ENCODE measurements at regions not wholly inside any gene's neighbourhood (a gene's known extent, or its start where the extent isn't known, plus 50 kb on each side); places are given as distances from the start of the nearest gene placed in this dataset.
"Not testable (repeated sequence)": the region's sequence is repeated elsewhere in the genome, so short reads cannot be mapped to it uniquely, and the experiment has no call there.

DNA sequence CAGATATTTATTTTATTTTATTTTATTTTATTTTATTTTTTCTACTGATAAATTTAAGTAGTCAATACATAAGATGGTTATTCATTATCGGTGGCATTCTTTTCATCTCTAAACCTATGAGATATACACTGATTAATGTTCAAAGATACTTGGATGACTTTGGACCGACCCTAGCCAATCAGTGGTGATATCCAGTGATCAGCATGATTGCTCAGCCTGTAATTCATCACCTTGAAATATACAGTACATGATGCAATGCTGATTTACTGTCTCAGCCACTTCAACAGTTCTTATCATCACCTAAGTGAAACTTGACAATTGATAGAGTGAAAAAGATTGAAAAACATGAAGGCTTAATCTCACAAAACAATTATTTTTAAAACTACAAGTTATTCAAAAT is 1651.0 kb downstream of the REEP3 start:
- no peak for TF ChIP-seq EZH2phosphoT487 (conservative IDR thresholded peaks at IDR 0.05; ENCODE audit: low read length)
- TF ChIP-seq, protein P1, sequence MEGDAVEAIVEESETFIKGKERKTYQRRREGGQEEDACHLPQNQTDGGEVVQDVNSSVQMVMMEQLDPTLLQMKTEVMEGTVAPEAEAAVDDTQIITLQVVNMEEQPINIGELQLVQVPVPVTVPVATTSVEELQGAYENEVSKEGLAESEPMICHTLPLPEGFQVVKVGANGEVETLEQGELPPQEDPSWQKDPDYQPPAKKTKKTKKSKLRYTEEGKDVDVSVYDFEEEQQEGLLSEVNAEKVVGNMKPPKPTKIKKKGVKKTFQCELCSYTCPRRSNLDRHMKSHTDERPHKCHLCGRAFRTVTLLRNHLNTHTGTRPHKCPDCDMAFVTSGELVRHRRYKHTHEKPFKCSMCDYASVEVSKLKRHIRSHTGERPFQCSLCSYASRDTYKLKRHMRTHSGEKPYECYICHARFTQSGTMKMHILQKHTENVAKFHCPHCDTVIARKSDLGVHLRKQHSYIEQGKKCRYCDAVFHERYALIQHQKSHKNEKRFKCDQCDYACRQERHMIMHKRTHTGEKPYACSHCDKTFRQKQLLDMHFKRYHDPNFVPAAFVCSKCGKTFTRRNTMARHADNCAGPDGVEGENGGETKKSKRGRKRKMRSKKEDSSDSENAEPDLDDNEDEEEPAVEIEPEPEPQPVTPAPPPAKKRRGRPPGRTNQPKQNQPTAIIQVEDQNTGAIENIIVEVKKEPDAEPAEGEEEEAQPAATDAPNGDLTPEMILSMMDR (IDR thresholded peaks at IDR 0.05; ENCODE audit: insufficient read depth, low read length, poor library complexity, severe bottlenecking), result no peak
- no peaks in the 10 kb centered on the region for H4K20me1 ChIP-seq (ENCODE audit: low read depth, low read length)
- no peak overlapping the region for H3K27ac ChIP-seq (ENCODE audit: low read depth, low read length)
- H3K4me3 ChIP-seq (ENCODE audit: insufficient read depth, low read length, poor library complexity, severe bottlenecking), result no peak overlapping the region
- H3K9me2 ChIP-seq (replicated peaks; ENCODE audit: insufficient read depth, low read length), result no peaks in the 10 kb centered on the region
- no peaks in the 10 kb centered on the region for H3K36me3 ChIP-seq (ENCODE audit: low read length)
- no peaks in the 10 kb centered on the region for H3K27me3 ChIP-seq (ENCODE audit: low read length)
- H3K9me3 ChIP-seq (ENCODE audit: insufficient read depth, low read length), result no peaks in the 10 kb centered on the region
- no peak overlapping the region for H3K9ac ChIP-seq (ENCODE audit: low read length)
- H2AFZ ChIP-seq (ENCODE audit: low read depth, low read length, severe bottlenecking), result no peak overlapping the region
- H3K4me2 ChIP-seq (ENCODE audit: low read depth, low read length, poor library complexity, severe bottlenecking), result no peak overlapping the region
- H3F3A ChIP-seq (ENCODE audit: insufficient read depth), result no peaks in the 10 kb centered on the region
- H3K79me2 ChIP-seq (ENCODE audit: insufficient read depth, low read length), result no peaks in the 10 kb centered on the region

GRCh38 chr10:65176994-65177393 is 1655.8 kb downstream of the REEP3 start:
- TF ChIP-seq EZH2phosphoT487 (conservative IDR thresholded peaks at IDR 0.05; ENCODE audit: low read length), result no peak
- TF ChIP-seq, protein P1 (IDR thresholded peaks at IDR 0.05; ENCODE audit: insufficient read depth, low read length, poor library complexity, severe bottlenecking), result no peak
- H3K9me3 ChIP-seq (ENCODE audit: insufficient read depth, low read length), result no peaks in the 10 kb centered on the region
- no peaks in the 10 kb centered on the region for H3F3A ChIP-seq (ENCODE audit: insufficient read depth)
- H3K36me3 ChIP-seq (ENCODE audit: low read length), result no peaks in the 10 kb centered on the region
- H3K79me2 ChIP-seq (ENCODE audit: insufficient read depth, low read length), result no peaks in the 10 kb centered on the region
- no peaks in the 10 kb centered on the region for H4K20me1 ChIP-seq (ENCODE audit: low read depth, low read length)
- no peak overlapping the region for H3K4me3 ChIP-seq (ENCODE audit: insufficient read depth, low read length, poor library complexity, severe bottlenecking)
- H3K27ac ChIP-seq (ENCODE audit: low read depth, low read length), result no peak overlapping the region
- H3K9ac ChIP-seq (ENCODE audit: low read length), result no peak overlapping the region
- no peak overlapping the region for H2AFZ ChIP-seq (ENCODE audit: low read depth, low read length, severe bottlenecking)
- H3K9me2 ChIP-seq (replicated peaks; ENCODE audit: insufficient read depth, low read length), result no peaks in the 10 kb centered on the region
- H3K4me2 ChIP-seq (ENCODE audit: low read depth, low read length, poor library complexity, severe bottlenecking), result no peak overlapping the region
- H3K27me3 ChIP-seq (ENCODE audit: low read length), result no peaks in the 10 kb centered on the region

- no peaks in the 10 kb centered on the region for H3F3A ChIP-seq (ENCODE audit: insufficient read depth)
- H3K27me3 ChIP-seq (ENCODE audit: low read length), result no peaks in the 10 kb centered on the region
- no peaks in the 10 kb centered on the region for H3K36me3 ChIP-seq (ENCODE audit: low read length)
- no peaks in the 10 kb centered on the region for H3K9me3 ChIP-seq (ENCODE audit: insufficient read depth, low read length)
- no peak overlapping the region for H3K4me3 ChIP-seq (ENCODE audit: insufficient read depth, low read length, poor library complexity, severe bottlenecking)
- H4K20me1 ChIP-seq (ENCODE audit: low read depth, low read length), result no peaks in the 10 kb centered on the region
- no peak overlapping the region for H3K4me2 ChIP-seq (ENCODE audit: low read depth, low read length, poor library complexity, severe bottlenecking)
- H3K9ac ChIP-seq (ENCODE audit: low read length), result no peak overlapping the region
- no peaks in the 10 kb centered on the region for H3K79me2 ChIP-seq (ENCODE audit: insufficient read depth, low read length)
- H3K27ac ChIP-seq (ENCODE audit: low read depth, low read length), result no peak overlapping the region
- no peak overlapping the region for H2AFZ ChIP-seq (ENCODE audit: low read depth, low read length, severe bottlenecking)
- H3K9me2 ChIP-seq (replicated peaks; ENCODE audit: insufficient read depth, low read length), result no peaks in the 10 kb centered on the region
- TF ChIP-seq, protein P1 (IDR thresholded peaks at IDR 0.05; ENCODE audit: insufficient read depth, low read length, poor library complexity, severe bottlenecking), result no peak
- TF ChIP-seq EZH2phosphoT487 (conservative IDR thresholded peaks at IDR 0.05; ENCODE audit: low read length), result no peak
Measured at GRCh38 chr10:65183236-65183635, 1662.0 kb downstream of the REEP3 start.

DNA sequence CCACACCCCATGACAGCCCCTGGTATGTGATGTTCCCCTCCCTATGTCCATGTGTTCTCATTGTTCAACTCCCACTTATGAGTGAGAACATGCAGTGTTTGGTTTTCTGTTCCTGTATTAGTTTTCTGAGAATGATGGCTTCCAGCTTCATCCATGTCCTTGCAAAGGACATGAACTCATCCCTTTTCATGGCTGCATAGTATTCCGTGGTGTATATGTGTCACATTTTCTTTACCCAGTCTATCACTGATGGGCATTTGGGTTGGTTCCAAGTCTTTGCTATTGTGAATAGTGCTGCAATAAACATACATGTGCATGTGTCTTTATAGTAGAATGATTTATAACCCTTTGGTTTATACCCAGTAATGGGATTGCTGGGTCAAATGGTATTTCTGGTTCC is 1665.5 kb downstream of the REEP3 start:
- not testable (repeated sequence) for H3F3A ChIP-seq (ENCODE audit: insufficient read depth); H3K79me2 ChIP-seq (ENCODE audit: insufficient read depth, low read length); H3K4me3 ChIP-seq (ENCODE audit: insufficient read depth, low read length, poor library complexity, severe bottlenecking)

More for the DNA sequence above, 1665.5 kb downstream of the REEP3 start:
- not testable (repeated sequence) for H3K9ac ChIP-seq (ENCODE audit: low read length); H3K9me3 ChIP-seq (ENCODE audit: insufficient read depth, low read length); H3K27me3 ChIP-seq (ENCODE audit: low read length); H3K9me2 ChIP-seq (replicated peaks; ENCODE audit: insufficient read depth, low read length); H4K20me1 ChIP-seq (ENCODE audit: low read depth, low read length); H2AFZ ChIP-seq (ENCODE audit: low read depth, low read length, severe bottlenecking); H3K27ac ChIP-seq (ENCODE audit: low read depth, low read length); H3K36me3 ChIP-seq (ENCODE audit: low read length); H3K4me2 ChIP-seq (ENCODE audit: low read depth, low read length, poor library complexity, severe bottlenecking)
